C4-2B (cell line): ENCODE measurements at regions not wholly inside any gene's neighbourhood (a gene's known extent, or its start where the extent isn't known, plus 50 kb on each side); places are given as distances from the start of the nearest gene placed in this dataset.
A peak's percentile ranks its signal among the peaks of the same experiment; 100 is the strongest.
"Not testable (repeated sequence)": the region's sequence is repeated elsewhere in the genome, so short reads cannot be mapped to it uniquely, and the experiment has no call there.

Experiments
- H3K27ac ChIP-seq: fragments of 450-650 bp; 2 replicates; pipeline ENCODE4 v1.5.1; 2017
- ZFX ChIP-seq: fragments of 450-650 bp; IDR thresholded peaks from 2 replicates; pipeline ENCODE4 v1.6.1; 2017
- TF ChIP-seq, protein P1 (sequence below): fragments of 450-650 bp; conservative IDR thresholded peaks from 2 replicates; pipeline ENCODE4 v1.5.1; 2017; ENCODE audit warnings: mild to moderate bottlenecking

DNA sequence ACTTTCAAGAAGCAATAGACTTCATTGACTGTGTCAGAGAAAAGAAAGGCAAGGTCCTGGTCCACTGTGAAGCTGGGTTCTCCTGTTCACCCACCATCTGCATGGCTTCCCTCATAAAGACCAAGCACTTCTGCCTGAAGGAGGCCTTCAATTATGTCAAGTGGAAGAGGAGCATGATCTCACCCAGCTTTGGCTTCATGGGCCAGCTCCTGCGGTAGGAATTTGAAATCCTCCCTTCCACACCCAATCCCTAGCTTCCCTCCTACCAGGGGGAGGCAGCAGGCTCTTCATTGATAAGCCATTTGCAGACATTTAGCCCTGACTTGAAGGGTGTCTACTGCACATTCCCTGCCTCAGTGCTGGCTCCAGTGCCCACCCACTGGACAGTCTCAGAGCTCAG, 84.3 kb upstream of the RHOU start:
- no peak overlapping the region for H3K27ac ChIP-seq
- no peak for TF ChIP-seq ZFX
- TF ChIP-seq, protein P1, sequence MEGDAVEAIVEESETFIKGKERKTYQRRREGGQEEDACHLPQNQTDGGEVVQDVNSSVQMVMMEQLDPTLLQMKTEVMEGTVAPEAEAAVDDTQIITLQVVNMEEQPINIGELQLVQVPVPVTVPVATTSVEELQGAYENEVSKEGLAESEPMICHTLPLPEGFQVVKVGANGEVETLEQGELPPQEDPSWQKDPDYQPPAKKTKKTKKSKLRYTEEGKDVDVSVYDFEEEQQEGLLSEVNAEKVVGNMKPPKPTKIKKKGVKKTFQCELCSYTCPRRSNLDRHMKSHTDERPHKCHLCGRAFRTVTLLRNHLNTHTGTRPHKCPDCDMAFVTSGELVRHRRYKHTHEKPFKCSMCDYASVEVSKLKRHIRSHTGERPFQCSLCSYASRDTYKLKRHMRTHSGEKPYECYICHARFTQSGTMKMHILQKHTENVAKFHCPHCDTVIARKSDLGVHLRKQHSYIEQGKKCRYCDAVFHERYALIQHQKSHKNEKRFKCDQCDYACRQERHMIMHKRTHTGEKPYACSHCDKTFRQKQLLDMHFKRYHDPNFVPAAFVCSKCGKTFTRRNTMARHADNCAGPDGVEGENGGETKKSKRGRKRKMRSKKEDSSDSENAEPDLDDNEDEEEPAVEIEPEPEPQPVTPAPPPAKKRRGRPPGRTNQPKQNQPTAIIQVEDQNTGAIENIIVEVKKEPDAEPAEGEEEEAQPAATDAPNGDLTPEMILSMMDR = no peak

DNA sequence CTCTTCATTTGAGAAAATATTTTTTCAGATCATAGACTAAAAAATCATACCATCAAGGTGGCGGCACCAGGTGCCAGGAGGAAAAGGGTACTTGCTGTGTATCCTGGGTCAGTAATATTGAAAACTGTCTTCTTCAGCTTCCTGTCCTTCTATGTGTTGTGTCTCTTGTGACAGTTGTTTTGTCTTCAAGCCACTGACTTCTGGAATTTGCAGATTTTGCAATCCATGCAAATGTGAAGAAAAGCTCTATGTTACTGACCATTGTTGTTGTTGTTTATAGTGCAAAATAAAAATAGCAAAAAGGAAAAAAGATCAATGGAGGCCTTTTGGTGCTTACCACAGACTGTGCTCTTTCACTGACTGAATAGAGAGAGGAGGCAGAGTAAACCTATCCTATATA, 83.2 kb upstream of the RHOU start:
- H3K27ac ChIP-seq = no peak overlapping the region
- TF ChIP-seq ZFX = no peak
- TF ChIP-seq, protein P1 = no peak

DNA sequence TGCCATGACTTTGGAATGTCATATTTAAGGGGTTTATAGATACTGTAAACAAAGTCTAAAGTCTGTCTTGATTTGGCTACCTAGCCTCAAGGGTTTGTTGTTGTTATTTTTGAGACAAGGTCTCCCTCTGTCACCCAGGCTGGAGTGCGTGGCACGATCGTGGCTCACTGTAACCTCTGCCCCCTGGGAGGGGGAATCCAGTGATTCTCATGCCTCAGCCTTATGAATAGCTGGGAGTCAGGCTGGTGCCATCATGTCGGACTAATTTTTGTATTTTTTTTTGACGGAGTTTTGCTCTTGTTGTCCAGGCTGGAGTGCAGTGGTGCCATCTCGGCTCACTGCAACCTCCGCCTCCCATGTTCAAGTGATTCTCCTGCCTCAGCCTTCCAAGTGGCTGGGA, 82.2 kb upstream of the RHOU start:
- not testable (repeated sequence) for H3K27ac ChIP-seq

DNA sequence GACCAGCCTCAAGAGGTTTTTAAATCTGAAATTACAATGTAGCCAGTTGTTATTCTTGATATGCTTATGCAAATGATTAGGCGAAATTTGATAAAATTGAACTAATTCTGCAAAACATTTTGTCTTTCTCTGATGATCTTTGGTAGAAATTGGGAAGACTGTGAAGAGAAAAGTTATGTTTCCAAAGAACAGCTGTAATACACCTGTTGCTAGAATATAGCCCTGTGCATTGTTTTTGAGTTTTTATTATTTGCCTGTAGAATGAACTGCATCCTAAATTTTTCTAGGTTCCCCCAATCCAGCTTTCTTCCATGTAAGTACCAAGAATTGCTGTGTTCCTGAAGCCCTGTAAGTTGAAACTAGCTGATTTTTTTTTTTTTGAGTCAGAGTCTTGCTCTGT, 81.5 kb upstream of the RHOU start:
- no peak overlapping the region for H3K27ac ChIP-seq
- no peak for TF ChIP-seq ZFX
- TF ChIP-seq, protein P1 = no peak

DNA sequence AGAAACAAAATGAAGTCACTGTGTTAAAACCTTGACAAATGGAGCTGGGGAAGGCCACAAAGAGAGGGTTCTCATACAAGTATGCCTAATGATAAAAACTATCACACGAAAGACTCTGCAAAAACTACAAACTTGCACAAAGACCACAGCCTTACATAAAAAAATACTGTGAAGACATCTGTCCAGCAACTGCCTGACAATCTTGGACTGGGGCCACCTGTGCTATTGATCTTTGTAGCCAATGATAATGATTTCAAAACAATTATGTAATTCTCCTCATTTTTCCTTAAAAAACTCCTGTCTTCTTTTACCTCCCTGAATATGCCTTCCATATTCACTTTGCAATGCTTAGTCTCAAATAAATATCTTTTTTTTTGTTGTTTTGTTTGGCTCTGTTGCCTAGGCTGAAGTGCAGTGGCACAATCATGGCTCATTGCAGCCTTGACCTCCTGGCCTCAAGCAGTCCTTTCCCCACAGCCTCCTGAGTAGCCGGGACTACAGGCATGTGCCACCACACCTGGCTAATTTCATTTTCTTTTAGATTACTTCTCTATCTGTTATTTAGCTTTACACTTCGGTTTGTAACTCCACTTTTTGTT, 79.4 kb upstream of the RHOU start:
- TF ChIP-seq ZFX = no peak
- TF ChIP-seq, protein P1 = no peak
- no peak overlapping the region for H3K27ac ChIP-seq

DNA sequence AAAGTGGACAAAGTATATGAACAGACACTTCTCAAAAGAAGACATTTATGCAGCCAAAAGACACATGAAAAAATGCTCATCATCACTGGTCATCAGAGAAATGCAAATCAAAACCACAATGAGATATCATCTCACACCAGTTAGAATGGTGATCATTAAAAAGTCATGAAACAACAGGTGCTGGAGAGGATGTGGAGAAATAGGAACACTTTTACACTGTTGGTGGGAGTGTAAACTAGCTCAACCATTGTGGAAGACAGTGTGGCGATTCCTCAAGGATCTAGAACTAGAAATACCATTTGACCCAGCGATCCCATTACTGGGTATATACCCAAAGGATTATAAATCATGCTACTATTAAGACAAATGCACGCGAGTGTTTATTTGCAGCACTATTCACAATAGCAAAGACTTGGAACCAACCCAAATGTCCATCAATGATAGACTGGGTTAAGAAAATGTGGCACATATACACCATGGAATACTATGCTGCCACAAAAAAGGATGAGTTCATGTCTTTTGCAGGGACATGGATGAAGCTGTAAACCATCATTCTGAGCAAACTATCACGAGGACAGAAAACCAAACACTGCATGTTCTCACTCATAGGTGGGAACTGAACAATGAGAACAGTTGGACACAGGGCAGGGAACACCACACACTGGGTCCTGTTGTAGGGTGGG, 73.1 kb upstream of the RHOU start:
- not testable (repeated sequence) for H3K27ac ChIP-seq

DNA sequence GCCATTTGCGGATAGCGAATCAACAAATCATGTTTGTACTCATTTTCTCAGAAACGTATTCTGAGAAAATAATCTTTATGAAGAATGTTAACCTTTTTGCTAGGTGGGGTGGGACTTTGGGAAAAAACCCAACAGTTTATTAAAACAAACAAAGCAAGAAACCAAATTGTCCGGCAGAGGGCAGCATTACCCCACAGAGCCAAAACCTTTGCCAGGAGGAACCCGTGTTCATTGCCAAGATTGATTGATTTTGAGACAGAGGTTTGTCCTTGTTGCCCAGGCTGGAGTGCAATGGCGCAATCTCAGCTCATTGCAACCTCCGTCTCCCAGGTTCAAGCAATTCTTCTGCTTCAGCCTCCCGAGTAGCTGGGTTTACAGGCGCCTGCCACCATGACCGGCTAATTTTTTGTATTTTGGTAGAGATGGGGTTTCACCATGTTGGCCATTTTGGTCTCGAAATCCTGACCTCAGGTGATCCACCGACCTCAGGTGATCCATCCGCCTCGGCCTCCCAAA, 70.8 kb upstream of the RHOU start:
- no peak for TF ChIP-seq ZFX
- TF ChIP-seq, protein P1 = peak; percentile 93
- no peak overlapping the region for H3K27ac ChIP-seq

DNA sequence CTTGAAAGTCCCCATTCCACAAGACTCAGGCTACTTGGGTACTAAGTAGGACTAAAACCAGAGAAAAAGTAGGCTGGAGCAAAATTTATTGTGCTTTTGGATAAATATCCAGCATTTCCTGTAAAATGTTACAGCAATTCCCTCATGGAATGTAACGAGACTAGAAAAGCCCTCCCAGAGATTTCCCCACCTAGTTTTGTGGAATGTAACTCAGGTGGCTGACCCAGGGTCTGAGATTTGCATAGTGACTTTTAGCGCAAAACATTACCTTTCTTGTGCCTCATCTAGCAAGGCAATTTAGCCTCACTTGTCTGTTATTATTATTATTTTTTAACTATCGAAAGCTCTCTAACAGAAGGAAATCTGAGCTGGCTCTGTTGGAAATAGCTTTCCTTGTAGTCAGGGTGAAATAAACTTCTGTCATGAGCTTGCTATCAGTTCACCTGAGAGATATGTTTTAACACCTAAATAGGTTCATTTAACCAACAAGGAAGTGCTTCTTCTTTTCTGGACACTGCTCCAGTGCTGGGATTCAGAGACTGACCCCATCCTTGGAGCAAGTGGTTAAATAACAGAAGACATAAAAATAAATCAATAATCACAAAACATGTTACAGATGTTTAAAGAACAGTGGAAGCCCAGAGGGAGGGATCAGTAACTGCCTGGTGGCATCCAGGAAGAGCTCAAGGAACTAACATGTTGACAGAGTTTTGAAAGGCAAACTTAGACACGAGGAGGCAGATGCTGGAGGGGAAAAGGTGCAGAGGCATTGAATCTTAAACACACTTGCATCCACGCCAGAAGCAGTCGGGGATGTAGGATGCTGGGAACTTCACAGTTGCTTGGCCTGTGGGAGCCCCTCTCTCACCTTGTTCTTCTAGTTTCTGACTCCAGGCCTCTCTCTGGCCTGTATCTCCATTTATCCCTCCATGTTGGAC, 68.3 kb upstream of the RHOU start:
- TF ChIP-seq, protein P1 = no peak
- no peak for TF ChIP-seq ZFX
- no peak overlapping the region for H3K27ac ChIP-seq
